A549 (cell line): ENCODE measurements at regions not wholly inside any gene's neighbourhood (a gene's known extent, or its start where the extent isn't known, plus 50 kb on each side); places are given as distances from the start of the nearest gene placed in this dataset.
A peak's percentile ranks its signal among the peaks of the same experiment; 100 is the strongest.

Source experiments
- ATAC-seq, 2 experiments: fragments of 200-7000 bp in 1 of 2; fragments of >200 bp in 1 of 2; cut with Nextera tagmentation in 1 of 2; cut with Tn5 transposase in 1 of 2; 3 replicates each; pipeline versions ENCODE4 v1.8.0 to v1.9.1; 2018 to 2020; ENCODE audit warnings: mild to moderate bottlenecking in 1 of 2, moderate library complexity in 1 of 2
- CTCF ChIA-PET: fragments of 300-600 bp; sonication (Branson Sonifier 250); formaldehyde crosslinking; extraction: SDS; loops from one replicate; lab custom pipeline; 2021; ENCODE audit warnings: antibody characterized with exemption, inconsistent platforms; lab: Yijun Ruan, JAX
- POLR2A ChIA-PET: fragments of 350-600 bp; formaldehyde crosslinking; extraction: SDS; loops from one replicate; lab custom pipeline; 2021; ENCODE audit warnings: antibody characterized with exemption, inconsistent platforms; lab: Yijun Ruan, JAX
- DNase-seq, 2 experiments: peaks; one replicate each; pipeline versions ENCODE4 v3.0.0 to v3.0.0-alpha.2; 2011 to 2016; ENCODE audit warnings: low read depth in 1 of 2, low spot score in 1 of 2
- FAIRE-seq: peaks from 2 replicates; lab custom pipeline; 2011; peaks lifted over from hg19 to GRCh38; lab: Jason Lieb, UNC
- H3K27ac ChIP-seq, 2 experiments: fragments of >200 bp; sonication (Bioruptor Twin); formaldehyde crosslinking; 3 replicates each; pipeline ENCODE4 v1.5.1; 2016 to 2017
- H3K4me1 ChIP-seq: fragments of >200 bp; sonication (Bioruptor Twin); formaldehyde crosslinking; 3 replicates; pipeline ENCODE4 v1.6.1; 2016
- H3K4me2 ChIP-seq: fragments of >200 bp; sonication (Bioruptor Twin); formaldehyde crosslinking; 3 replicates; pipeline ENCODE4 v1.6.1; 2016
- H3K4me3 ChIP-seq: fragments of >200 bp; sonication (Bioruptor Twin); formaldehyde crosslinking; 3 replicates; pipeline ENCODE4 v1.5.1; 2016
- H3K9me3 ChIP-seq: fragments of >200 bp; sonication (Bioruptor Twin); formaldehyde crosslinking; 3 replicates; pipeline ENCODE4 v1.6.1; 2016
- BHLHE40 ChIP-seq: IDR thresholded peaks from 2 replicates; pipeline ENCODE4 v1.6.1; 2012; ENCODE audit warnings: low read depth, low read length, inconsistent platforms
- CEBPB ChIP-seq, 2 experiments: fragments of >200 bp in 1 of 2; sonication (Bioruptor Twin) in 1 of 2; formaldehyde crosslinking in 1 of 2; IDR thresholded peaks; 2 replicates each; pipeline ENCODE4 v1.6.1; 2012 to 2016
- CHD2 ChIP-seq: fragments of 150-350 bp; IDR thresholded peaks from 2 replicates; pipeline ENCODE4 v1.6.1; 2014; ENCODE audit warnings: low read length; ENCODE audit not compliant: partially characterized antibody
- EHF ChIP-seq: fragments of 250-450 bp; sonication (Bioruptor Pico); IDR thresholded peaks from 2 replicates; pipeline ENCODE4 v1.5.0; 2020; ENCODE audit warnings: mild to moderate bottlenecking
- EHMT2 ChIP-seq: fragments of 200-600 bp; sonication (generic); IDR thresholded peaks from 2 replicates; pipeline ENCODE4 v1.6.1; 2016; ENCODE audit warnings: antibody characterized with exemption, low read depth, mild to moderate bottlenecking, moderate library complexity
- HEYL ChIP-seq: fragments of 250-450 bp; sonication (Bioruptor Pico); IDR thresholded peaks from 2 replicates; pipeline ENCODE4 v1.8.0; 2021; ENCODE audit warnings: mild to moderate bottlenecking, moderate library complexity
- HOXB13 ChIP-seq: fragments of 250-450 bp; sonication (Bioruptor Pico); IDR thresholded peaks from 2 replicates; pipeline ENCODE4 v1.5.0; 2020; ENCODE audit warnings: low read depth, mild to moderate bottlenecking, moderate library complexity
- HOXB5 ChIP-seq: fragments of 250-450 bp; sonication (Bioruptor Pico); IDR thresholded peaks from 2 replicates; pipeline ENCODE4 v1.5.0; 2020; ENCODE audit warnings: mild to moderate bottlenecking, moderate library complexity
- KDM1A ChIP-seq: fragments of 200-600 bp; sonication (generic); IDR thresholded peaks from 2 replicates; pipeline ENCODE4 v1.6.1; 2016; ENCODE audit warnings: low read depth, mild to moderate bottlenecking
- MYC ChIP-seq: IDR thresholded peaks from 2 replicates; pipeline ENCODE4 v1.6.1; 2012; ENCODE audit warnings: mild to moderate bottlenecking, inconsistent platforms, low read length, improper control_type of control experiment, borderline replicate concordance
- POLR2A ChIP-seq: IDR thresholded peaks from 2 replicates; pipeline ENCODE4 v1.6.1; 2012; ENCODE audit warnings: mild to moderate bottlenecking, low read length
- POLR2AphosphoS2 ChIP-seq: conservative IDR thresholded peaks from 2 replicates; pipeline ENCODE4 v1.6.1; 2012; ENCODE audit warnings: low read length, improper control_type of control experiment, inconsistent platforms
- RARB ChIP-seq: fragments of 250-450 bp; sonication (Bioruptor Pico); IDR thresholded peaks from 2 replicates; pipeline ENCODE4 v1.8.0; 2021; ENCODE audit warnings: mild to moderate bottlenecking, moderate library complexity
- RCOR1 ChIP-seq: fragments of 150-350 bp; IDR thresholded peaks from 2 replicates; pipeline ENCODE4 v1.6.1; 2014; ENCODE audit warnings: antibody characterized with exemption, low read length, low read depth
- TFCP2L1 ChIP-seq: fragments of 250-450 bp; sonication (Bioruptor Pico); IDR thresholded peaks from 2 replicates; pipeline ENCODE4 v1.5.0; 2021; ENCODE audit warnings: mild to moderate bottlenecking
- TP53 ChIP-seq: fragments of 250-450 bp; sonication (Bioruptor Pico); IDR thresholded peaks from 2 replicates; pipeline ENCODE4 v1.5.0; 2021; ENCODE audit warnings: mild to moderate bottlenecking, moderate library complexity
- WGBS: methylation state at CpG from one replicate; pipeline ENCODE4 v1.1.6; 2017; ENCODE audit errors: missing lambda C conversion rate; 5-methylcytosine and 5-hydroxymethylcytosine counted together
- TF ChIP-seq, protein P1 (sequence below): IDR thresholded peaks from 2 replicates; pipeline ENCODE4 v1.6.1; 2012
- TF ChIP-seq, protein P2 (sequence below): fragments of >200 bp; sonication (Bioruptor Twin); formaldehyde crosslinking; IDR thresholded peaks from 2 replicates; pipeline ENCODE4 v1.6.1; 2016
- TF ChIP-seq, protein P3 (sequence below): fragments of 250-450 bp; sonication (Bioruptor Pico); IDR thresholded peaks from 2 replicates; pipeline ENCODE4 v1.5.0; 2021; ENCODE audit warnings: mild to moderate bottlenecking, moderate library complexity, borderline replicate concordance
- TF ChIP-seq, protein P4 (sequence below): fragments of >200 bp; sonication (Bioruptor Twin); formaldehyde crosslinking; IDR thresholded peaks from 3 replicates; pipeline ENCODE4 v1.6.1; 2016
- TF ChIP-seq, protein P5 (sequence below): IDR thresholded peaks from 2 replicates; pipeline ENCODE4 v1.6.1; 2012; ENCODE audit warnings: low read depth, borderline replicate concordance
- TF ChIP-seq, protein P6 (sequence below): fragments of 200-600 bp; sonication (generic); IDR thresholded peaks from 2 replicates; pipeline ENCODE4 v1.6.1; 2016; ENCODE audit warnings: antibody characterized with exemption, mild to moderate bottlenecking, moderate library complexity

DNA sequence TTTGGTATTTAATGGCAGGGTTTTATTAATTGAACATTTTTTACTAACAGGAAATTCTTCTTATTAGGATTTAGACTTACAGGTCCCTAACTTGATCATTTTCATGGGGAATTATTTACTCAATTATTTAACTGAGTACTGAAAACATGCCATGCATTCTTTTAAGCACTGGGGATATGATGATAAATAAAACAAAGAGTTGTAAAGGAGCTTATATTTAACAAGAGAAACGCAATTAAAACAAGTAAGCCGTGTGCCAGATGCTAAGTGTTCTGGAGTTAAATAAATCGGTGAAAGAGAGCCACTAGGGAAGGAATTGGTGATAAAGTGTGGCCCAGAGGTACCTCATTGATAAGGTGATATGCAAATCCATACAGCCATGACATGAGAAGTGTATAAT is 214.2 kb upstream of the HTR1E start:
- CTCF ChIA-PET: no interaction called here
- no peaks in the 10 kb centered on the region for H3K9me3 ChIP-seq
- TF ChIP-seq HOXB5 (CRISPR knock-in tag) (no peak), POLR2AphosphoS2 (no peak), BHLHE40 (no peak), RARB (no peak), RCOR1 (no peak)
- TF ChIP-seq, protein P1, sequence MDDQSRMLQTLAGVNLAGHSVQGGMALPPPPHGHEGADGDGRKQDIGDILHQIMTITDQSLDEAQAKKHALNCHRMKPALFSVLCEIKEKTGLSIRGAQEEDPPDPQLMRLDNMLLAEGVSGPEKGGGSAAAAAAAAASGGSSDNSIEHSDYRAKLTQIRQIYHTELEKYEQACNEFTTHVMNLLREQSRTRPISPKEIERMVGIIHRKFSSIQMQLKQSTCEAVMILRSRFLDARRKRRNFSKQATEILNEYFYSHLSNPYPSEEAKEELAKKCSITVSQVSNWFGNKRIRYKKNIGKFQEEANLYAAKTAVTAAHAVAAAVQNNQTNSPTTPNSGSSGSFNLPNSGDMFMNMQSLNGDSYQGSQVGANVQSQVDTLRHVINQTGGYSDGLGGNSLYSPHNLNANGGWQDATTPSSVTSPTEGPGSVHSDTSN: no peak
- TF ChIP-seq, protein P2, sequence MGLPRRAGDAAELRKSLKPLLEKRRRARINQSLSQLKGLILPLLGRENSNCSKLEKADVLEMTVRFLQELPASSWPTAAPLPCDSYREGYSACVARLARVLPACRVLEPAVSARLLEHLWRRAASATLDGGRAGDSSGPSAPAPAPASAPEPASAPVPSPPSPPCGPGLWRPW: no peak
- TF ChIP-seq, all 56 proteins: peak for 0
- no peak for DNase-seq
- peak overlapping the region; percentile 59 for H3K4me2 ChIP-seq
- H3K27ac ChIP-seq: peak overlapping the region; percentile 29 to 75; a peak in 5 of 6 replicates
- FAIRE-seq: no peak
- whole genome bisulfite sequencing: 1% methylated on average over 3 of the region's 3 CpGs
- POLR2A ChIA-PET: no interaction called here
- peaks cover 28% of the 10 kb centered on the region for H3K4me1 ChIP-seq
- ATAC-seq: no peak
- H3K4me3 ChIP-seq: no peak overlapping the region

DNA sequence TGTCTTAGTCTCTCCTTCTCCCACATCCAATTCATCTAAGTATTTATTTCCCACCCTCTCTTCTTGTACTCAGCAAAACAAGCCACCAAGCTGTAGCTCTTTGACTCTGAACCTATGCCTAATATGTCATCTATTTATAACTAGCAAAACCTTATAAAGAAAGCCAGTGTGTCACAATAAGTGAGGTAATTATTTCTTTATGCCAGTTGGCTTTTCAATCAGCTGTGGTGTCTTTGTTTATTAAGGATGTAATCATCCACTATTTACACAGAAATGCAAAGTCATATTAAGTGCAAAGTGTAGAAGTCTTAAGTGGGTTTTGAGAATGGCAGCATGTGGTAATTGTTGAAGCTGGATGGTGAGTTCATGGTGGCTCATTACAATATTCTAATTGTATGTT is 215.2 kb upstream of the HTR1E start:
- no peak for TF ChIP-seq CHD2
- POLR2A ChIA-PET: no interaction called here
- Histone ChIP-seq H3K27ac (peak overlapping the region in 1 of 2 experiments; percentile 56; a peak in 2 of 6 replicates), H3K4me3 (no peak overlapping the region), H3K4me1 (peaks cover 28% of the 10 kb centered on the region), H3K9me3 (no peaks in the 10 kb centered on the region), H3K4me2 (peak overlapping the region; percentile 59)
- CTCF ChIA-PET: no interaction called here
- FAIRE-seq: no peak
- no peak for ATAC-seq
- no peak for DNase-seq

DNA sequence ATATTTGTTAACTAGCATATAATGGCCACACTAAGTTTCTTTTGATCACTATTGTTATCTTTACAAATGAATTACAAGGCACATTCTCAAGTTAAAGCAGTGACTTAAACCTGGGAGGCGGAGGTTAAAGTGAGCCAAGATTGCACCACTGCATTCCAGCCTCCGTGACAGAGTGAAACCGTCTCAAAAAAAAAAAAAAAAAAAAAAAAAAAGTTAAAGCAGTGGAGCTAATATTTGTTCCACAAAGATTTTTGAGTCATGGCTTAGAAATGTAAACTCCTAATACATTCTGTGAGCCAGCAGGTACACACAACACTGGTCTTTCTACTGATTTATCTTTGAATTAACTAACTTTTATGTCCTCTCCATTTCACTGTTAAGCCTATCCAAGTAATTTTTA is 221.7 kb upstream of the HTR1E start:
- POLR2A ChIA-PET: interaction anchor here (0.6 kb wide), 1 partner anchor 1448 kb away, joined by 3 read pairs; no protein-coding TSS in a partner anchor

DNA sequence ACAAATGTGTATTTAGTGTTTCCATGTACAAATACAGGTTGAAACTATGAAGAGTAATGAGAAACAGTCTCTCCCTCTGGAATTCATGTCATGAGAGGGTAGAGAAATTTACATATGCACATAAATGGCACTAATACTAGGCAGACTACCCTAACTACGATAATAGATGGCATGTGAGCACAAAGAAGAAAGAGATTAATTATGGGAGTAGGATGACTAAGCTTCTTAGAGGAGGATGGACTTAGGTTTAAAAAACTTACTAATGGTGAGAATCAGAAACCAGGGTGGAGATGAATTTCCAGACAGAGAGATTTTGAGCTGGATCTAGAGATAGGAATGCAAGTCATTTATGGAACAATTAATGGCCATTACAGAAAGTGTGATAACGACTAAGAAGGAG is 225.3 kb upstream of the HTR1E start:
- ATAC-seq (no peak), DNase-seq (no peak), FAIRE-seq (no peak)
- no peak overlapping the region for H3K27ac ChIP-seq
- no peaks in the 10 kb centered on the region for H3K9me3 ChIP-seq
- POLR2A ChIA-PET: no interaction called here
- WGBS: 6% methylated on average over 2 of the region's 2 CpGs
- H3K4me2 ChIP-seq: no peak overlapping the region
- no peak overlapping the region for H3K4me3 ChIP-seq
- H3K4me1 ChIP-seq: peaks cover 5% of the 10 kb centered on the region; the same call in 2 of the 3 replicates
- TF ChIP-seq TP53 (CRISPR knock-in tag): no peak
- TF ChIP-seq POLR2AphosphoS2: no peak
- TF ChIP-seq, protein P3, sequence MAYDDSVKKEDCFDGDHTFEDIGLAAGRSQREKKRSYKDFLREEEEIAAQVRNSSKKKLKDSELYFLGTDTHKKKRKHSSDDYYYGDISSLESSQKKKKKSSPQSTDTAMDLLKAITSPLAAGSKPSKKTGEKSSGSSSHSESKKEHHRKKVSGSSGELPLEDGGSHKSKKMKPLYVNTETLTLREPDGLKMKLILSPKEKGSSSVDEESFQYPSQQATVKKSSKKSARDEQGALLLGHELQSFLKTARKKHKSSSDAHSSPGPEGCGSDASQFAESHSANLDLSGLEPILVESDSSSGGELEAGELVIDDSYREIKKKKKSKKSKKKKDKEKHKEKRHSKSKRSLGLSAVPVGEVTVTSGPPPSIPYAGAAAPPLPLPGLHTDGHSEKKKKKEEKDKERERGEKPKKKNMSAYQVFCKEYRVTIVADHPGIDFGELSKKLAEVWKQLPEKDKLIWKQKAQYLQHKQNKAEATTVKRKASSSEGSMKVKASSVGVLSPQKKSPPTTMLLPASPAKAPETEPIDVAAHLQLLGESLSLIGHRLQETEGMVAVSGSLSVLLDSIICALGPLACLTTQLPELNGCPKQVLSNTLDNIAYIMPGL (CRISPR knock-in tag): no peak
- TF ChIP-seq EHMT2: no peak
- no peak for TF ChIP-seq TFCP2L1
- TF ChIP-seq, protein P4, sequence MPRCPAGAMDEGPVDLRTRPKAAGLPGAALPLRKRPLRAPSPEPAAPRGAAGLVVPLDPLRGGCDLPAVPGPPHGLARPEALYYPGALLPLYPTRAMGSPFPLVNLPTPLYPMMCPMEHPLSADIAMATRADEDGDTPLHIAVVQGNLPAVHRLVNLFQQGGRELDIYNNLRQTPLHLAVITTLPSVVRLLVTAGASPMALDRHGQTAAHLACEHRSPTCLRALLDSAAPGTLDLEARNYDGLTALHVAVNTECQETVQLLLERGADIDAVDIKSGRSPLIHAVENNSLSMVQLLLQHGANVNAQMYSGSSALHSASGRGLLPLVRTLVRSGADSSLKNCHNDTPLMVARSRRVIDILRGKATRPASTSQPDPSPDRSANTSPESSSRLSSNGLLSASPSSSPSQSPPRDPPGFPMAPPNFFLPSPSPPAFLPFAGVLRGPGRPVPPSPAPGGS: no peak
- no peak for TF ChIP-seq HOXB13 (CRISPR knock-in tag)
- TF ChIP-seq, protein P5, sequence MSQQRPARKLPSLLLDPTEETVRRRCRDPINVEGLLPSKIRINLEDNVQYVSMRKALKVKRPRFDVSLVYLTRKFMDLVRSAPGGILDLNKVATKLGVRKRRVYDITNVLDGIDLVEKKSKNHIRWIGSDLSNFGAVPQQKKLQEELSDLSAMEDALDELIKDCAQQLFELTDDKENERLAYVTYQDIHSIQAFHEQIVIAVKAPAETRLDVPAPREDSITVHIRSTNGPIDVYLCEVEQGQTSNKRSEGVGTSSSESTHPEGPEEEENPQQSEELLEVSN: no peak
- TF ChIP-seq HEYL: no peak
- no peak for TF ChIP-seq KDM1A
- TF ChIP-seq BHLHE40: no peak
- no peak for TF ChIP-seq HOXB5 (CRISPR knock-in tag)
- TF ChIP-seq MYC: no peak
- no peak for TF ChIP-seq EHF
- TF ChIP-seq, protein P6, sequence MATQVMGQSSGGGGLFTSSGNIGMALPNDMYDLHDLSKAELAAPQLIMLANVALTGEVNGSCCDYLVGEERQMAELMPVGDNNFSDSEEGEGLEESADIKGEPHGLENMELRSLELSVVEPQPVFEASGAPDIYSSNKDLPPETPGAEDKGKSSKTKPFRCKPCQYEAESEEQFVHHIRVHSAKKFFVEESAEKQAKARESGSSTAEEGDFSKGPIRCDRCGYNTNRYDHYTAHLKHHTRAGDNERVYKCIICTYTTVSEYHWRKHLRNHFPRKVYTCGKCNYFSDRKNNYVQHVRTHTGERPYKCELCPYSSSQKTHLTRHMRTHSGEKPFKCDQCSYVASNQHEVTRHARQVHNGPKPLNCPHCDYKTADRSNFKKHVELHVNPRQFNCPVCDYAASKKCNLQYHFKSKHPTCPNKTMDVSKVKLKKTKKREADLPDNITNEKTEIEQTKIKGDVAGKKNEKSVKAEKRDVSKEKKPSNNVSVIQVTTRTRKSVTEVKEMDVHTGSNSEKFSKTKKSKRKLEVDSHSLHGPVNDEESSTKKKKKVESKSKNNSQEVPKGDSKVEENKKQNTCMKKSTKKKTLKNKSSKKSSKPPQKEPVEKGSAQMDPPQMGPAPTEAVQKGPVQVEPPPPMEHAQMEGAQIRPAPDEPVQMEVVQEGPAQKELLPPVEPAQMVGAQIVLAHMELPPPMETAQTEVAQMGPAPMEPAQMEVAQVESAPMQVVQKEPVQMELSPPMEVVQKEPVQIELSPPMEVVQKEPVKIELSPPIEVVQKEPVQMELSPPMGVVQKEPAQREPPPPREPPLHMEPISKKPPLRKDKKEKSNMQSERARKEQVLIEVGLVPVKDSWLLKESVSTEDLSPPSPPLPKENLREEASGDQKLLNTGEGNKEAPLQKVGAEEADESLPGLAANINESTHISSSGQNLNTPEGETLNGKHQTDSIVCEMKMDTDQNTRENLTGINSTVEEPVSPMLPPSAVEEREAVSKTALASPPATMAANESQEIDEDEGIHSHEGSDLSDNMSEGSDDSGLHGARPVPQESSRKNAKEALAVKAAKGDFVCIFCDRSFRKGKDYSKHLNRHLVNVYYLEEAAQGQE: no peak
- no peak for TF ChIP-seq POLR2A
- TF ChIP-seq, all 56 proteins: peak for 0
- CTCF ChIA-PET: no interaction called here

More for the DNA sequence above, 221.7 kb upstream of the HTR1E start:
- FAIRE-seq: no peak
- Histone ChIP-seq H3K4me1 (peaks cover 5% of the 10 kb centered on the region; the same call in 2 of the 3 replicates), H3K9me3 (no peaks in the 10 kb centered on the region), H3K4me2 (peak overlapping the region; percentile 48; the same call in 2 of the 3 replicates), H3K4me3 (no peak overlapping the region), H3K27ac (no peak overlapping the region)
- no peak for DNase-seq
- ATAC-seq: peak in 1 of 2 experiments; percentile 39; a peak in 1 of 6 replicates
- 10% methylated on average over 3 of the region's 3 CpGs for WGBS
- TF ChIP-seq HOXB13 (CRISPR knock-in tag) (no peak), CEBPB (IDR thresholded peaks at IDR 0.05) (peak in 1 of 2 experiments; percentile 26; a peak in 1 of 4 replicates)
- CTCF ChIA-PET: no interaction called here
